KMS-11 (cell line): ENCODE measurements at regions not wholly inside any gene's neighbourhood (a gene's known extent, or its start where the extent isn't known, plus 50 kb on each side); places are given as distances from the start of the nearest gene placed in this dataset.

ENCODE experiments used
- H2AFZ ChIP-seq: fragments of 200-600 bp; sonication (generic); 2 replicates; pipeline ENCODE4 v1.6.1; 2016; ENCODE audit warnings: antibody characterized with exemption, mixed run types, low read depth
- H3K27ac ChIP-seq: fragments of 200-600 bp; sonication (generic); 2 replicates; pipeline ENCODE4 v1.6.1; 2016; ENCODE audit warnings: mild to moderate bottlenecking, mixed run types
- H3K27me3 ChIP-seq: fragments of 200-600 bp; sonication (generic); 2 replicates; pipeline ENCODE4 v1.6.1; 2017; ENCODE audit warnings: mild to moderate bottlenecking, low read depth, mixed run types, moderate library complexity; ENCODE audit not compliant: insufficient read depth
- H3K36me3 ChIP-seq: fragments of 200-600 bp; sonication (generic); 2 replicates; pipeline ENCODE4 v1.6.1; 2017; ENCODE audit warnings: mild to moderate bottlenecking, mixed run types; ENCODE audit not compliant: insufficient read depth
- H3K4me1 ChIP-seq: fragments of 200-600 bp; sonication (generic); 2 replicates; pipeline ENCODE4 v1.6.1; 2016; ENCODE audit warnings: mild to moderate bottlenecking, low read depth, mixed run types; ENCODE audit not compliant: poor library complexity, severe bottlenecking
- H3K4me2 ChIP-seq: fragments of 200-600 bp; sonication (generic); 2 replicates; pipeline ENCODE4 v1.7.0; 2016; ENCODE audit warnings: mild to moderate bottlenecking, mixed run types
- H3K4me3 ChIP-seq: fragments of 200-600 bp; sonication (generic); IDR thresholded peaks from 2 replicates; pipeline ENCODE4 v1.6.1; 2017; ENCODE audit warnings: low read depth, low read length, mixed read lengths; ENCODE audit not compliant: insufficient read depth
- H3K79me2 ChIP-seq: fragments of 200-600 bp; sonication (generic); 2 replicates; pipeline ENCODE4 v1.6.1; 2016; ENCODE audit warnings: low read depth, mixed run types; ENCODE audit not compliant: insufficient read depth
- H3K9ac ChIP-seq: fragments of 200-600 bp; sonication (generic); 2 replicates; pipeline ENCODE4 v1.6.1; 2016; ENCODE audit warnings: mild to moderate bottlenecking, mixed run types
- H4K20me1 ChIP-seq: fragments of 200-600 bp; sonication (generic); 2 replicates; pipeline ENCODE4 v1.6.1; 2016; ENCODE audit warnings: mild to moderate bottlenecking, mixed run types; ENCODE audit not compliant: insufficient read depth
- CTCF ChIP-seq: fragments of 200-600 bp; sonication (generic); conservative IDR thresholded peaks from 2 replicates; pipeline ENCODE4 v1.6.1; 2017; ENCODE audit warnings: low read depth, mild to moderate bottlenecking, antibody characterized with exemption, low read length, moderate library complexity, mixed read lengths

- peak overlapping the region; percentile 10; the same call in 1 of the 2 replicates for H2AFZ ChIP-seq
- TF ChIP-seq CTCF: peak; percentile 87
These were observed 60.0 kb upstream of the BANK1 start for GRCh38 chr4:101730291-101731117.

GRCh38 chr4:101727238-101727637 lies 63.3 kb upstream of the BANK1 start:
- no peak overlapping the region for H3K27ac ChIP-seq
- H3K4me1 ChIP-seq: no peaks in the 10 kb centered on the region
- H3K79me2 ChIP-seq: no peaks in the 10 kb centered on the region
- no peak overlapping the region for H3K4me2 ChIP-seq
- no peak overlapping the region for H3K4me3 ChIP-seq
- TF ChIP-seq CTCF: no peak
- no peak overlapping the region for H2AFZ ChIP-seq
- no peaks in the 10 kb centered on the region for H3K27me3 ChIP-seq
- H3K36me3 ChIP-seq: no peaks in the 10 kb centered on the region
- no peaks in the 10 kb centered on the region for H4K20me1 ChIP-seq
- no peak overlapping the region for H3K9ac ChIP-seq

More at GRCh38 chr4:101730291-101731117, 60.0 kb upstream of the BANK1 start:
- H3K36me3 ChIP-seq: no peaks in the 10 kb centered on the region
- no peaks in the 10 kb centered on the region for H3K27me3 ChIP-seq
- H3K79me2 ChIP-seq: no peaks in the 10 kb centered on the region
- no peaks in the 10 kb centered on the region for H4K20me1 ChIP-seq
- no peaks in the 10 kb centered on the region for H3K4me1 ChIP-seq
- no peak overlapping the region for H3K9ac ChIP-seq
- H3K4me3 ChIP-seq: no peak overlapping the region
- no peak overlapping the region for H3K27ac ChIP-seq
- no peak overlapping the region for H3K4me2 ChIP-seq

GRCh38 chr4:101724093-101724492 lies 66.4 kb upstream of the BANK1 start:
- Histone ChIP-seq H4K20me1 (no peaks in the 10 kb centered on the region), H3K27ac (no peak overlapping the region), H3K4me1 (no peaks in the 10 kb centered on the region), H3K27me3 (no peaks in the 10 kb centered on the region), H3K36me3 (no peaks in the 10 kb centered on the region), H3K79me2 (no peaks in the 10 kb centered on the region), H2AFZ (no peak overlapping the region), H3K4me2 (no peak overlapping the region), H3K9ac (no peak overlapping the region), H3K4me3 (no peak overlapping the region)
- TF ChIP-seq CTCF: no peak

GRCh38 chr4:101718810-101719209 lies 71.7 kb upstream of the BANK1 start:
- Histone ChIP-seq H2AFZ (no peak overlapping the region), H3K27ac (no peak overlapping the region), H3K4me2 (no peak overlapping the region), H4K20me1 (no peaks in the 10 kb centered on the region), H3K27me3 (no peaks in the 10 kb centered on the region), H3K9ac (no peak overlapping the region), H3K36me3 (no peaks in the 10 kb centered on the region), H3K4me3 (no peak overlapping the region), H3K79me2 (no peaks in the 10 kb centered on the region), H3K4me1 (peaks cover 6% of the 10 kb centered on the region)
- no peak for TF ChIP-seq CTCF
